ENCODE measurements at regions not wholly inside any gene's neighbourhood (a gene's known extent, or its start where the extent isn't known, plus 50 kb on each side); places are given as distances from the start of the nearest gene placed in this dataset.

DNA sequence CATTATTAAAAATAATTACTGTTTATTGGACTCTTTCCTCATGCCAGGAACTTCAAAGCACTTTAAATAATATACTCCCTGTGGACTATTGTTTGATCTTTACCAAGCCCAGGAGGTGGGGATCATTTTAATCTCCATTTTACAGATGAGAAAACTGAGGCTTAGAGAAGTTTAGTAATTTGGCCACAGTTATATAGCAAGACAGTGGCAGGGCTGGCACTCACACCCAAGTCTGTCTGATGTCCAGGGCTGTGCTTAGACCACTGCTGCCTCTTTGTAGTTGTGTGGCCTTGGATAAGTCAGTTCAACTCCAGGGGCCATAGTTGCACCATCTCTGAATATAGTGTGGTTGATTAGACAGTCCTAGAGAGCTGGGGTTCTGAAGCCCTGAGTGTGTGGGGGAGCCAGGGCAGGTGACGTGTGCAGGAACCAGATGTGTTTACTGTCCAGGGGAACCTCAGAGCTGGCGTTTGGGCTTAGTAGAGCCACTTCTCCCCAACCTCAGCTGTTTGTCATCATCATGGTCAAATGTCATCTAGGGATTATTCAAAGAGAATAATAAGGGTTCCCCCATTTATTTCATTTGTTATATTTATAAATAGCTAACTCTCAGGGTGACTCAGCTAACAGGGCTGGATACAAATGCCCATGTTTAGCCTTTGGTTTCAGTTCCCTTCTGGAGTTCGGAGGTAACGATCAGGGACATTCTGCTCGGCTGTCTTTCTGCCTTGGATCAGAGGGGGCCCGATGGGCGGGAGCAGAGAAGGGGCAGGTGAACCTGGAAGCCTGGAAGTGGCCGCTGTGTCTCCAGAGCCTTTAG, 68.0 kb downstream of the BOLA3 start:
- TF ChIP-seq TEAD4 (IDR thresholded peaks at IDR 0.05), result no peak
- TF ChIP-seq EP300 (IDR thresholded peaks at IDR 0.05; ENCODE audit: borderline replicate concordance), result no peak
- TF ChIP-seq, protein P1, sequence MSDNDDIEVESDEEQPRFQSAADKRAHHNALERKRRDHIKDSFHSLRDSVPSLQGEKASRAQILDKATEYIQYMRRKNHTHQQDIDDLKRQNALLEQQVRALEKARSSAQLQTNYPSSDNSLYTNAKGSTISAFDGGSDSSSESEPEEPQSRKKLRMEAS (IDR thresholded peaks at IDR 0.05), result no peak
- TF ChIP-seq TCF12 (IDR thresholded peaks at IDR 0.05; ENCODE audit: low read depth), result no peak
- no peak for TF ChIP-seq RAD21 (IDR thresholded peaks at IDR 0.05; ENCODE audit: low read depth)
- no peak for TF ChIP-seq EGR1 (IDR thresholded peaks at IDR 0.05)
- no peak for TF ChIP-seq CEBPB (IDR thresholded peaks at IDR 0.05)
- TF ChIP-seq, protein P2, sequence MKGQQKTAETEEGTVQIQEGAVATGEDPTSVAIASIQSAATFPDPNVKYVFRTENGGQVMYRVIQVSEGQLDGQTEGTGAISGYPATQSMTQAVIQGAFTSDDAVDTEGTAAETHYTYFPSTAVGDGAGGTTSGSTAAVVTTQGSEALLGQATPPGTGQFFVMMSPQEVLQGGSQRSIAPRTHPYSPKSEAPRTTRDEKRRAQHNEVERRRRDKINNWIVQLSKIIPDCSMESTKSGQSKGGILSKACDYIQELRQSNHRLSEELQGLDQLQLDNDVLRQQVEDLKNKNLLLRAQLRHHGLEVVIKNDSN (IDR thresholded peaks at IDR 0.05), result no peak
